ENCODE measurements at regions not wholly inside any gene's neighbourhood (a gene's known extent, or its start where the extent isn't known, plus 50 kb on each side); places are given as distances from the start of the nearest gene placed in this dataset.

DNA sequence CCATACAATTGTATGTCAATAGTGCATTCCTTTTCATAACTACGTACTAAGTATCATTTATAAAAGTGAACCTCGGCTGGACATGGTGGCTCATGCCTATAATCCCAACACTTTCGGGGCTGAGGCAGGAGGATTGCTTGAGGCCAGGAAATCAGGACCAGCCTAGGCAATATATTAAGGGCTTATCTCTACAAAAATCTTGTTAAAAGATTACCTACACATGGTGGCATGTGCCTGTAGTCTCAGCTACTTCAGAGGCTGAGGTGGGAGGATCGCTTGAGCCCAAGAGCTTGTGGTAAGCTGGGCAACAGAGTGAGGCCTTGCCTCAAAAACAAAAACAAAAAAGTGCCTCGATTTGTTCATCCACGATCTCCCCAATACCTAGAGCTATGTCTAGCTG, 449.7 kb upstream of the SULF2 start:
- TF ChIP-seq, protein P1, sequence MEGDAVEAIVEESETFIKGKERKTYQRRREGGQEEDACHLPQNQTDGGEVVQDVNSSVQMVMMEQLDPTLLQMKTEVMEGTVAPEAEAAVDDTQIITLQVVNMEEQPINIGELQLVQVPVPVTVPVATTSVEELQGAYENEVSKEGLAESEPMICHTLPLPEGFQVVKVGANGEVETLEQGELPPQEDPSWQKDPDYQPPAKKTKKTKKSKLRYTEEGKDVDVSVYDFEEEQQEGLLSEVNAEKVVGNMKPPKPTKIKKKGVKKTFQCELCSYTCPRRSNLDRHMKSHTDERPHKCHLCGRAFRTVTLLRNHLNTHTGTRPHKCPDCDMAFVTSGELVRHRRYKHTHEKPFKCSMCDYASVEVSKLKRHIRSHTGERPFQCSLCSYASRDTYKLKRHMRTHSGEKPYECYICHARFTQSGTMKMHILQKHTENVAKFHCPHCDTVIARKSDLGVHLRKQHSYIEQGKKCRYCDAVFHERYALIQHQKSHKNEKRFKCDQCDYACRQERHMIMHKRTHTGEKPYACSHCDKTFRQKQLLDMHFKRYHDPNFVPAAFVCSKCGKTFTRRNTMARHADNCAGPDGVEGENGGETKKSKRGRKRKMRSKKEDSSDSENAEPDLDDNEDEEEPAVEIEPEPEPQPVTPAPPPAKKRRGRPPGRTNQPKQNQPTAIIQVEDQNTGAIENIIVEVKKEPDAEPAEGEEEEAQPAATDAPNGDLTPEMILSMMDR (IDR thresholded peaks at IDR 0.05; ENCODE audit: low read depth, low read length): no peak
- TF ChIP-seq EZH2phosphoT487 (IDR thresholded peaks at IDR 0.05; ENCODE audit: low read depth): no peak
